K562 (cell line): ENCODE measurements at regions not wholly inside any gene's neighbourhood (a gene's known extent, or its start where the extent isn't known, plus 50 kb on each side); places are given as distances from the start of the nearest gene placed in this dataset.

Experiments
- BRF1 ChIP-seq: IDR thresholded peaks from 3 replicates; pipeline ENCODE4 v1.6.1; 2011; ENCODE audit warnings: borderline replicate concordance, mild to moderate bottlenecking; ENCODE audit not compliant: insufficient read length; ENCODE audit errors: extremely low read depth
- CHD7 ChIP-seq: fragments of 200-600 bp; sonication (generic); IDR thresholded peaks from one replicate; pipeline ENCODE4 v1.6.1; 2012; ENCODE audit warnings: mild to moderate bottlenecking, low read depth, low read length, inconsistent platforms
- CREM ChIP-seq: IDR thresholded peaks from 2 replicates; pipeline ENCODE4 v1.6.1; 2014; ENCODE audit warnings: antibody characterized with exemption, low read depth
- CTCF ChIP-seq, 3 experiments: IDR thresholded peaks in 2 of 3; conservative IDR thresholded peaks in 1 of 3; 2 replicates each; pipeline ENCODE4 v1.5.1; 2011 to 2012; ENCODE audit warnings: low read length in 3 of 3, mild to moderate bottlenecking in 3 of 3, control low read depth in 2 of 3, improper control_type of control experiment in 1 of 3, inconsistent platforms in 1 of 3, low read depth in 1 of 3, mixed read lengths in 1 of 3, moderate library complexity in 1 of 3; ENCODE audit not compliant: insufficient read depth in 2 of 3
- ELF1 ChIP-seq: fragments of 200-800 bp; sonication (Bioruptor generic); IDR thresholded peaks from 2 replicates; pipeline ENCODE4 v1.6.1; 2016; ENCODE audit warnings: missing genetic modification characterization, missing compliant biosample characterization
- ETV6 ChIP-seq, 3 experiments: fragments of 150-350 bp in 1 of 3; sonication (generic) in 1 of 3; formaldehyde crosslinking in 1 of 3; IDR thresholded peaks; 2 replicates each; pipeline versions ENCODE4 v1.6.1 to v1.8.0; 2014 to 2022; ENCODE audit warnings: borderline replicate concordance in 2 of 3, low read depth in 2 of 3, antibody characterized with exemption in 1 of 3, low read length in 1 of 3, mild to moderate bottlenecking in 1 of 3, missing genetic modification reagents in 1 of 3
- FOXK2 ChIP-seq, 2 experiments: fragments of 450-650 bp; IDR thresholded peaks in 1 of 2; conservative IDR thresholded peaks in 1 of 2; 2 replicates each; pipeline ENCODE4 v1.6.1; 2016; ENCODE audit warnings: low read depth in 2 of 2, mild to moderate bottlenecking in 1 of 2
- HNRNPL ChIP-seq: fragments of 200-400 bp; formaldehyde crosslinking; IDR thresholded peaks from 2 replicates; pipeline ENCODE4 v1.6.1; 2017; ENCODE audit warnings: low read depth, mild to moderate bottlenecking, low read length
- NFIX ChIP-seq: fragments of 250-450 bp; sonication (Bioruptor Pico); IDR thresholded peaks from 2 replicates; pipeline ENCODE4 v1.4.0; 2020; ENCODE audit warnings: low read depth, mild to moderate bottlenecking, moderate library complexity
- SIN3A ChIP-seq, 2 experiments: fragments of 150-350 bp in 1 of 2; IDR thresholded peaks; 2 replicates each; pipeline ENCODE4 v1.6.1; 2011 to 2016; ENCODE audit warnings: borderline replicate concordance in 2 of 2, low read depth in 2 of 2, low read length in 2 of 2, mild to moderate bottlenecking in 2 of 2, moderate library complexity in 2 of 2; ENCODE audit not compliant: control insufficient read depth in 1 of 2
- TAF1 ChIP-seq: IDR thresholded peaks from 2 replicates; pipeline ENCODE4 v1.6.1; 2011; ENCODE audit warnings: mild to moderate bottlenecking, low read length, moderate library complexity; ENCODE audit not compliant: insufficient read depth, control insufficient read depth, severe bottlenecking; ENCODE audit errors: extremely low read depth
- YY1 ChIP-seq, 3 experiments: IDR thresholded peaks; 2 replicates each; pipeline ENCODE4 v1.6.1; 2011; ENCODE audit warnings: low read length in 2 of 3, mild to moderate bottlenecking in 2 of 3, moderate library complexity in 2 of 3, borderline replicate concordance in 1 of 3, control low read depth in 1 of 3, low read depth in 1 of 3; ENCODE audit not compliant: insufficient read depth in 3 of 3, insufficient replicate concordance in 2 of 3, control insufficient read depth in 1 of 3, insufficient read length in 1 of 3; ENCODE audit errors: extremely low read depth in 1 of 3
- ZBTB11 ChIP-seq, 3 experiments: fragments of 200-800 bp in 1 of 3; fragments of 250-450 bp in 1 of 3; fragments of 450-650 bp in 1 of 3; sonication (Bioruptor Pico) in 1 of 3; sonication (Bioruptor generic) in 1 of 3; formaldehyde crosslinking in 1 of 3; IDR thresholded peaks; 2 replicates each; pipeline versions ENCODE4 v1.6.1 to v1.8.0; 2016 to 2022; ENCODE audit warnings: mild to moderate bottlenecking in 2 of 3, missing genetic modification characterization in 2 of 3, missing compliant biosample characterization in 1 of 3, moderate library complexity in 1 of 3
- ZNF384 ChIP-seq: IDR thresholded peaks from 2 replicates; pipeline ENCODE4 v1.6.1; 2012; ENCODE audit warnings: low read depth, low read length, improper control_type of control experiment

- no peak for TF ChIP-seq CTCF (IDR thresholded peaks at IDR 0.05 in 2 of 3, conservative IDR thresholded peaks at IDR 0.05 in 1 of 3; ENCODE audit: insufficient read depth in 2 of 3, low read depth in 1 of 3, low read length in 3 of 3)
- no peak for TF ChIP-seq CHD7
- TF ChIP-seq SIN3A (IDR thresholded peaks at IDR 0.05; ENCODE audit: borderline replicate concordance in 2 of 2, control insufficient read depth in 1 of 2, low read depth in 2 of 2, low read length in 2 of 2), result no peak
- TF ChIP-seq CREM, result no peak
- no peak for TF ChIP-seq HNRNPL
- no peak for TF ChIP-seq ZNF384
- TF ChIP-seq ETV6 (IDR thresholded peaks at IDR 0.05; ENCODE audit: borderline replicate concordance in 1 of 2, low read depth in 2 of 2, low read length in 1 of 2), result no peak
- no peak for TF ChIP-seq ETV6 (CRISPR knock-in tag; IDR thresholded peaks at IDR 0.05; ENCODE audit: borderline replicate concordance)
- no peak for TF ChIP-seq TAF1
- TF ChIP-seq BRF1, result no peak
- no peak for TF ChIP-seq YY1 (IDR thresholded peaks at IDR 0.05; ENCODE audit: borderline replicate concordance in 1 of 3, control insufficient read depth in 1 of 3, extremely low read depth in 1 of 3, insufficient read depth in 3 of 3, insufficient read length in 1 of 3, insufficient replicate concordance in 2 of 3, low read depth in 1 of 3, low read length in 2 of 3)
- no peak for TF ChIP-seq FOXK2 (conservative IDR thresholded peaks at IDR 0.05 in 1 of 2, IDR thresholded peaks at IDR 0.05 in 1 of 2; ENCODE audit: low read depth in 2 of 2)
- TF ChIP-seq NFIX, result no peak
- no peak for TF ChIP-seq ZBTB11 (CRISPR knock-in tag; IDR thresholded peaks at IDR 0.05)
- no peak for TF ChIP-seq ELF1 (tag)
Measured at GRCh38 chr5:60354311-60354710, 345.7 kb downstream of the DEPDC1B start.
